GM12865 (cell line): ENCODE measurements at regions not wholly inside any gene's neighbourhood (a gene's known extent, or its start where the extent isn't known, plus 50 kb on each side); places are given as distances from the start of the nearest gene placed in this dataset.

Source experiments
- DNase-seq: peaks from one replicate; pipeline ENCODE4 v3.0.0; 2010; ENCODE audit warnings: low read depth
- H3K4me3 ChIP-seq: 2 replicates; pipeline ENCODE4 v1.5.1; 2011; ENCODE audit warnings: mild to moderate bottlenecking, low read depth, low read length, control low read depth
- TF ChIP-seq, protein P1 (sequence below): IDR thresholded peaks from 2 replicates; pipeline ENCODE4 v1.5.1; 2011; ENCODE audit warnings: low read length, control low read depth, low read depth, inconsistent platforms; ENCODE audit not compliant: insufficient read depth; ENCODE audit errors: missing control alignments

DNA sequence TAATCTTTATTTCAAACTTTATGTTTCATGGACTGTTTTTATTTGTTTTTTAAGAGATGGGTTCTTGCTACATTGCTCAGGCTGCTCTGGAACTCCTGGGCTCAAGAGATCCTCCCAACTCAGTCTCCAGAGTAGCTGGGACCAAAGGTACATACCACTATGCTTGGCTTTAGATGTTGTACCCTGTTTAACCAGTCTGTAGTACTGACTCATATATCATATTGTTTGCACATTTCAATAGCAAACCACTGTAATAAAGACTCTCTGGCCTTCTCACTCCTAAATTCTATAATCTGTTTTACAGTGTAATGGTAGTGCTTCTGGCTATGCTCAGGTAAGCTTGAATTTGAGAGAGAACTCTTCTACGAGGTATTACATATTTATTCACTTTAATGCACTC, 413.6 kb upstream of the PCDH15 start:
- no peak overlapping the region for H3K4me3 ChIP-seq
- DNase-seq, result no peak
- TF ChIP-seq, protein P1, sequence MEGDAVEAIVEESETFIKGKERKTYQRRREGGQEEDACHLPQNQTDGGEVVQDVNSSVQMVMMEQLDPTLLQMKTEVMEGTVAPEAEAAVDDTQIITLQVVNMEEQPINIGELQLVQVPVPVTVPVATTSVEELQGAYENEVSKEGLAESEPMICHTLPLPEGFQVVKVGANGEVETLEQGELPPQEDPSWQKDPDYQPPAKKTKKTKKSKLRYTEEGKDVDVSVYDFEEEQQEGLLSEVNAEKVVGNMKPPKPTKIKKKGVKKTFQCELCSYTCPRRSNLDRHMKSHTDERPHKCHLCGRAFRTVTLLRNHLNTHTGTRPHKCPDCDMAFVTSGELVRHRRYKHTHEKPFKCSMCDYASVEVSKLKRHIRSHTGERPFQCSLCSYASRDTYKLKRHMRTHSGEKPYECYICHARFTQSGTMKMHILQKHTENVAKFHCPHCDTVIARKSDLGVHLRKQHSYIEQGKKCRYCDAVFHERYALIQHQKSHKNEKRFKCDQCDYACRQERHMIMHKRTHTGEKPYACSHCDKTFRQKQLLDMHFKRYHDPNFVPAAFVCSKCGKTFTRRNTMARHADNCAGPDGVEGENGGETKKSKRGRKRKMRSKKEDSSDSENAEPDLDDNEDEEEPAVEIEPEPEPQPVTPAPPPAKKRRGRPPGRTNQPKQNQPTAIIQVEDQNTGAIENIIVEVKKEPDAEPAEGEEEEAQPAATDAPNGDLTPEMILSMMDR, result no peak

DNA sequence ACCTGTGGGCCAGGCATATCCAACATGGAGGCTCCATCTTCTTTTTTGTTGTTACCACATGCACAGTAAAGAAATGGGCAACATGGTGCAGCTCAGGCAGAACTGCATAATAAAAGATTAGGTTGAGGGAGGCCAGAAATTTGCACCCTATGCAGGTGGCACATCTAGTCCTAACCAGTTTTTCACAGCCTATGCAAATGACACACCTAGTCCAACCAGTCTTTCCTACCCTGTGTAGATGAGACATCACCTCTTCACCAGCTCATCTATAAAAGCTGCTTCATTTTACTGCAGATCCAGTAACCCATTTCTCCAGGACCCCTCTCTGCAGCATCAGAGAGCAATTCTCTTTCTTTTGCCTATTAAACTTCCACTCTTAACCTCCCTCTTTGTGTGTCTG, 411.0 kb upstream of the PCDH15 start:
- TF ChIP-seq, protein P1, result no peak
- no peak for DNase-seq
- no peak overlapping the region for H3K4me3 ChIP-seq

DNA sequence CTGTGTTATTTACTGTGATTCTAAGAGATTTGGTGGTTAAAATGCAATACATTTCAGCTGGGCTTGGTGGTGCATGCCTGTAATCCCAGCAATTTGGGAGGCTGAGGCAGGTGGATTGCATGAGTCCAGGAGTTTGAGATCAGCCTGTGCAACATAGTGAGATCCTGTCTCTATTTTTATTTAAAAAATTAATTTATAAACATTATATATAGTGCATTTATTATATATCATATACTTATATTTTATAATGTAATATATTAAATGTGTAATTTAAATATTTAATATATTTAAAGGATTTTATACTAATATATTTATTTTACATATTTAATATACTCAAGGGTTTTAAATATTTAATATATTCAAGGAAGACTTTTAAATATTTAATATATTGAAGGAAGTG, 402.8 kb upstream of the PCDH15 start:
- no peak for DNase-seq
- no peak overlapping the region for H3K4me3 ChIP-seq
- TF ChIP-seq, protein P1, result no peak

DNA sequence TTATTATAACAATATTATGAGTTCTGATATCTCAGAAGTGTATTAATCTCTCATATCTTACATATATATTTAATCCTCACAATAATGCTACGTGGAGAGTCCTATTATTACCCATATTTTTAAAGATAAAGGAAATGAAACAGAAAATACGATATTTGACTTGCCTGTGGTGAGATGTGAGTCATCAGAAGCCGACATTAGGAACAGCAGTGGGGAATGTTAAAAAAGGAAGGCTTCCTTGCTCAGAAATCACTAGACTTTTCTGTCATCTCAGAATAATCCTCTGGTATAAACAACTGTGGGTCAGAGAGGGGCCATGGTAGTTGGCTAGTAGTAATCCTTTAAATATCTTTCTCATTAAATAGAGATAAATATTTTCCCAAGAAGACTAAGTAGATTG, 402.3 kb upstream of the PCDH15 start:
- DNase-seq, result peak; percentile 3
- TF ChIP-seq, protein P1, result no peak
- H3K4me3 ChIP-seq, result no peak overlapping the region

DNA sequence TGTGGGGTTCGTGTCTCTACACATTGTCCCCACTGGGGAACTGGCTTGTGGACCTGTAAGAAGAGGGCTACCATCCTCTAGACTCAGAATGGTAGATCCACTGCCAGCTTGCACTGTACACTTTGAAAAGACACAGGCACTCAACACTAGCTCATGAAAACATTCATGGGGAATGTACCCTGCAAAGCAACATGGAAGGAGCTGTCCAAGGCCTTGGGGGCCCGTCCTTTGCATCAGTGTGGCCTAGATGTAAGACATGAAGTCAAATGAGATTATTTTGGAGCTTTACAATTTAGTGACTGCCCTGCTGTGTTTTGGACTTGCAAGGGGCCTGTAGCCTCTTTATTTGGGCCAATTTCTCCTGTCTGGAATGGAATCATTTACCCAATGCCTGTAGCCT, 399.0 kb upstream of the PCDH15 start:
- TF ChIP-seq, protein P1, result no peak
- no peak for DNase-seq
- no peak overlapping the region for H3K4me3 ChIP-seq

DNA sequence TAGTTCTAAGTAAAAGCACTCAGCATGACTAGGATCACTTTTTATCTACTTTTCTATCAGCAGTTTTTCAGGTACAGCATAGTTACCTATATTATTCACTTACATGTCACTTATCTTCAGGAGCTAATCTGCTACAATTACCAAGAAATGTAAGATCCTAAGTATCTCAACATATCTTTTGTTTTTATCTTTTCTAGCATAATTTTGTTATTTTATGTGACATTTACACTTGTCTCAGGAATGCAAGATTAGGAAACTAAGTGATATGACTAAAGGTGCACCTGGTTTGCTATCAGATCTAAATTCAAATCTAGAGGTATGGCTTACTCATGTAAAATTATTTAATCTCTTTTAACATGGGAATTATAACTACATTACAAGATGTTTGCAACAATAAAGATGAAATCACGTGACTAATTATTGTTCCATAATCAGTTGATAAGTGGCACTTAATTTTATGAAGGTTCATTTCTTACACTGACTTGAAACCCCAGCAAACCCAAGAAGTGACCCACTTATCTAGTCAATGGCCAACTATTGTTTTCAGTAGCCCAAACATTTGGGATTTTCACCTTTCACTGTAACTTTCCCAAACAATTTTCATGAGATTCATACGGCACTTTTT, 390.3 kb upstream of the PCDH15 start:
- no peak overlapping the region for H3K4me3 ChIP-seq
- DNase-seq, result no peak
- TF ChIP-seq, protein P1, result no peak

DNA sequence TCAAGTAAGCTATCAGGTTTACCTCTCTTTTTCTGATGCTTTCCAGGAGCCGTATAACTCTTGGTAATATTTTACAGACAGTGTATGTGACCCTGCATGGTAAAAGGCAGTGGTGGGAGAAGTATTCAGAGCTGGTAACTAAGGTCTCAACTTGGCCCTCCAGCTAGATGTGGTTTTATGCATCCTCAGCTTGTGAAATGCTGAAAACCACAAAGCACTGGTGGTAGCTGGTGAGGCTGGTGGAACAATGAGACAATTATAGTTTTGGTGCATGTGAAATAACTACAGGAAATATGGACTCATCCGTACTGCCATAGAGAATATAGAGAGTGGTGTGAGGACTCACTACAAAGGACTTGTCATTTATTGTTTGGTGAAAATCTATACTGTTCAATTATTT, 383.0 kb upstream of the PCDH15 start:
- TF ChIP-seq, protein P1, result no peak
- no peak overlapping the region for H3K4me3 ChIP-seq
- no peak for DNase-seq
